Chondrocyte (in vitro differentiated cells): ENCODE measurements at regions not wholly inside any gene's neighbourhood (a gene's known extent, or its start where the extent isn't known, plus 50 kb on each side); places are given as distances from the start of the nearest gene placed in this dataset.

Experiments used
- DNase-seq: peaks from one replicate; pipeline ENCODE4 v3.0.0; 2021; ENCODE audit warnings: mixed read lengths, low spot score
- H3K27ac Mint-ChIP-seq: one replicate; pipeline ENCODE4 v1.8.0; 2021; ENCODE audit warnings: mild to moderate bottlenecking, moderate library complexity, mixed read lengths; ENCODE audit not compliant: unreplicated experiment
- H3K27me3 Mint-ChIP-seq: 2 replicates; pipeline ENCODE4 v1.8.0; 2021; ENCODE audit warnings: low read depth, mixed read lengths
- H3K36me3 Mint-ChIP-seq: 2 replicates; pipeline ENCODE4 v1.8.0; 2021; ENCODE audit warnings: low read depth, mixed read lengths
- H3K4me1 Mint-ChIP-seq: 2 replicates; pipeline ENCODE4 v1.8.0; 2021; ENCODE audit warnings: low read depth, mild to moderate bottlenecking, mixed read lengths
- H3K4me3 Mint-ChIP-seq: one replicate; pipeline ENCODE4 v1.8.0; 2021; ENCODE audit warnings: mild to moderate bottlenecking, moderate library complexity, mixed read lengths; ENCODE audit not compliant: unreplicated experiment
- H3K9me3 Mint-ChIP-seq: 2 replicates; pipeline ENCODE4 v1.8.0; 2021; ENCODE audit warnings: low read depth, mixed read lengths
- CTCF ChIP-seq: fragments of 200-600 bp; sonication (generic); IDR thresholded peaks from 2 replicates; pipeline ENCODE4 v1.5.0; 2021; ENCODE audit warnings: antibody characterized with exemption, mild to moderate bottlenecking, moderate library complexity

GRCh38 chr1:4126731-4127591, 226.9 kb upstream of the C1orf174 start:
- no peaks in the 10 kb centered on the region for H3K27me3 Mint-ChIP-seq
- peaks cover 23% of the 10 kb centered on the region for H3K9me3 Mint-ChIP-seq
- no peak for DNase-seq
- H3K4me3 Mint-ChIP-seq, result no peak overlapping the region
- no peaks in the 10 kb centered on the region for H3K36me3 Mint-ChIP-seq
- no peak for TF ChIP-seq CTCF
- H3K27ac Mint-ChIP-seq, result no peak overlapping the region
- no peaks in the 10 kb centered on the region for H3K4me1 Mint-ChIP-seq

DNA sequence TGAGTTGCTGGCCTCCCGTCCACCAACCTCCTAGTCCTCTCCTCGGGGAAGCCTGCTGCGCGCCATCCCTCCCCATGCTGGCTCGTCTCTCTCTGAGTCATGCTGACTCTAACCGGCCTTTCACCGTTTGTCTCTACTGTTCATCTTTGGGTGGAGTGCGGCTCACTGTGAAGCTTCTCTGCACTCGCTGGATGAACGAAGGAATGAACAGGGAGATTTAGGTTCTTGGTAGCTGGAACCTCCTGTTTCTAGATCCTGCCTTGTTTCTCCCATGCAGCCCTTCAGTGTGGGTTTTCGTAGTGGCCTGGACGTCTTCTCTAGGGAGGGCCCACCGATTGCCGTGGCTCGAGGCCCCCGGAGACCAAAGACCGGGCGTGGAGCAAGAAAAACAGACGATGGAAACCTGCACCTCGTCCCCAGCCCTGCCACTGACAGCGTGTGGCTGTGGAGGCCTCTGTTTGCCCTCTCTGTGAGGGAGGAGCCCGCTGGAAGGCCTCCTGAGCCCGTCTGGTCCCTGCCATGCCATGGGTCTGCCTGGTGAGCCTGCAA, 227.6 kb upstream of the C1orf174 start:
- TF ChIP-seq CTCF, result no peak

DNA sequence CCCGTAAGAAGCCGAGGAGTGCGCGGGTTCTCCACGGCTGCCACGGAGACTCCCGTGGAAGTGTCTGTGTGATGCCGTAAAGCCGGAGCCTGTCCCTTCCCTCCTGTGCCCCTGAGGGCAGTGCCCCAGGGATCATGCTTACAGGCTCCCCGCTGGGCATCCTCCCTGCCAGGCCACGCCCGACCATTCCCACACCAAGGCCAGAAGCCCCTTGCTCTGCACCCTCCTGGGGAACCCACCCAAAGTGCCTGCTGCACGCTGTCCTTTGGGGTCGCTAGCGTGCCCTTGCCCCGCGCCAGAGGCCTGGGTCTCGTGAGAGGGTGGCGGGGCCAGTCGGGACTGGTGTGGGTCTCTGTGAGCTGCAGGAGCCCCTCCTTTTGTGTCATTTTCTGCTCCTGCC, 228.5 kb upstream of the C1orf174 start:
- Mint-ChIP-seq H3K4me1 (no peaks in the 10 kb centered on the region), H3K36me3 (no peaks in the 10 kb centered on the region), H3K4me3 (no peak overlapping the region), H3K27me3 (no peaks in the 10 kb centered on the region), H3K27ac (no peak overlapping the region), H3K9me3 (peaks cover 17% of the 10 kb centered on the region)
- TF ChIP-seq CTCF, result no peak
- DNase-seq, result peak; percentile 88

More for the DNA sequence above, 227.6 kb upstream of the C1orf174 start:
- Mint-ChIP-seq H3K4me1 (no peaks in the 10 kb centered on the region), H3K36me3 (no peaks in the 10 kb centered on the region), H3K27ac (no peak overlapping the region), H3K27me3 (no peaks in the 10 kb centered on the region), H3K9me3 (peaks cover 23% of the 10 kb centered on the region), H3K4me3 (no peak overlapping the region)
- no peak for DNase-seq

- Mint-ChIP-seq H3K4me3 (no peak overlapping the region), H3K4me1 (no peaks in the 10 kb centered on the region)
Measured at GRCh38 chr1:4129693-4130092, 229.6 kb upstream of the C1orf174 start.

More at GRCh38 chr1:4129693-4130092, 229.6 kb upstream of the C1orf174 start:
- peak; percentile 88 for DNase-seq
- Mint-ChIP-seq H3K9me3 (peaks cover 23% of the 10 kb centered on the region), H3K36me3 (no peaks in the 10 kb centered on the region), H3K27ac (no peak overlapping the region), H3K27me3 (no peaks in the 10 kb centered on the region)
- no peak for TF ChIP-seq CTCF
